ENCODE measurements at regions not wholly inside any gene's neighbourhood (a gene's known extent, or its start where the extent isn't known, plus 50 kb on each side); places are given as distances from the start of the nearest gene placed in this dataset.

DNA sequence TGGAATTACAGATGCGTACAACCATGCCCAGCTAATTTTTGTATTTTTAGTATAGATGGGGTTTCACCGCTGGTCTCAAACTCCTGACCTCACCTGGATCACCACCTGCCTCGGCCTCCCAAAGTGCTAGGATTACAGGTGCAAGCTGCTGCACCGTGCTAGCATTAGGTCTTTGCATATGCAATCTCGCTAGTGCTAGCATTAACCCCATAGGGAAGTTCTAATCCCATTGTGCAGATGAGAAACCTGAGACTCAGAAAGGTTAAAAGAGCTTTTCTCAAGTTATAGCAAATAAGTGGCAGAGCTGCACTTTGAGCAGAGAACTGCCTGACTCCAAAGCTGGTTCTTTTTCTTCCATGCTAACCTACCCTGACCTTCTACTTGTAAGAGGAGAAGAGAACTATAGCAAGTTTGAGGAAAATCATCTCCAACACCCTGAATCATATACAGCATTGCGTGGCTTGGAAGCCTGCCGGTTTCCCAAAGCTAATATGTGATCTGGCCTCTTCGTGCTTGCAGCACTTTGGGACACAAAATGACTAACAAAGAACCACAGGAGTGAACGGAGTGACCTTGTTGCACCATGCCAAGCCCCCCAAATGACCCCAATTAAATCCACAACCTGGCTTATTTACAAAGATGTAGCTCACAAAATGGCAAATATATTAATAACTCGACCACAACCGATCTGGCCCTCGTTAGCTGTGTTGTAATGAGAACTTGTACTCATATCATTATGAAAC lies 185.1 kb downstream of the TM2D1 start:
- TF ChIP-seq POLR2AphosphoS5 (IDR thresholded peaks at IDR 0.05; ENCODE audit: low read depth, low read length): no peak
- TF ChIP-seq POLR2A (IDR thresholded peaks at IDR 0.05; ENCODE audit: low read depth, low read length): no peak
- no peak for TF ChIP-seq TAF1 (IDR thresholded peaks at IDR 0.05; ENCODE audit: low read depth, low read length)
- no peak for TF ChIP-seq SPI1 (IDR thresholded peaks at IDR 0.05; ENCODE audit: low read depth, low read length)
